GM13976 (cell line): ENCODE measurements at regions not wholly inside any gene's neighbourhood (a gene's known extent, or its start where the extent isn't known, plus 50 kb on each side); places are given as distances from the start of the nearest gene placed in this dataset.

Source experiments
- DNase-seq: peaks from one replicate; pipeline ENCODE4 v3.0.0; 2012; ENCODE audit warnings: low spot score
- CTCF ChIP-seq: IDR thresholded peaks from 2 replicates; pipeline ENCODE4 v1.5.1; 2012; ENCODE audit warnings: borderline replicate concordance, mild to moderate bottlenecking; ENCODE audit not compliant: insufficient read depth; ENCODE audit errors: extremely low read depth, missing control alignments, control extremely low read depth
- in situ Hi-C: fragments of 300-500 bp; cut with MboI; formaldehyde crosslinking; loops from one replicate; pipeline ENCODE4 v1.12.0; 2022; ENCODE audit warnings: low sequenced_read_pairs, mixed read lengths, inconsistent platforms; ENCODE audit not compliant: unreplicated experiment

- no peak for TF ChIP-seq CTCF
- no peak for DNase-seq
- in situ Hi-C loops: no loop called here
These were observed 582.6 kb upstream of the TENM4 start for GRCh38 chr11:80023386-80023785.

GRCh38 chr11:80010536-80010935 is 569.7 kb upstream of the TENM4 start:
- in situ Hi-C loops: no loop called here
- no peak for TF ChIP-seq CTCF

GRCh38 chr11:80009081-80009480 is 568.3 kb upstream of the TENM4 start:
- in situ Hi-C loops: no loop called here
- DNase-seq: no peak
- no peak for TF ChIP-seq CTCF

More at GRCh38 chr11:80010536-80010935, 569.7 kb upstream of the TENM4 start:
- no peak for DNase-seq

- in situ Hi-C loops: no loop called here
- DNase-seq: no peak
- TF ChIP-seq CTCF: no peak
These were observed 566.8 kb upstream of the TENM4 start for GRCh38 chr11:80007616-80008015.

- no peak for TF ChIP-seq CTCF
- in situ Hi-C loops: no loop called here
- no peak for DNase-seq
These were observed 549.3 kb upstream of the TENM4 start for GRCh38 chr11:79990141-79990540.

- no peak for DNase-seq
- in situ Hi-C loops: no loop called here
- TF ChIP-seq CTCF: no peak
These were observed 541.4 kb upstream of the TENM4 start for GRCh38 chr11:79982185-79982584.

GRCh38 chr11:79980916-79981315 is 540.1 kb upstream of the TENM4 start:
- in situ Hi-C loops: no loop called here
- TF ChIP-seq CTCF: no peak
- no peak for DNase-seq
